Breast epithelium (tissue), 4 donors: ENCODE measurements at regions not wholly inside any gene's neighbourhood (a gene's known extent, or its start where the extent isn't known, plus 50 kb on each side); places are given as distances from the start of the nearest gene placed in this dataset.
"Not testable (repeated sequence)": the region's sequence is repeated elsewhere in the genome, so short reads cannot be mapped to it uniquely, and the experiment has no call there.

ENCODE experiments used
- DNase-seq, 2 donors: peaks; one replicate each; pipeline ENCODE4 v3.0.0-alpha.2; 2019; ENCODE audit warnings: low spot score in 2 of 2
- H3K27ac ChIP-seq, 2 donors: fragments of 200-600 bp; sonication (generic) in 1 of 2; one replicate each; pipeline ENCODE4 v1.5.1; 2016 to 2019; ENCODE audit warnings: mild to moderate bottlenecking in 1 of 2
- H3K27me3 ChIP-seq, 2 donors: fragments of 200-600 bp; sonication (generic) in 1 of 2; one replicate each; pipeline versions ENCODE4 v1.5.1 to v1.6.0; 2017 to 2019; ENCODE audit warnings: control low read depth in 1 of 2, mild to moderate bottlenecking in 1 of 2
- H3K36me3 ChIP-seq: fragments of 200-600 bp; one replicate; pipeline ENCODE4 v1.5.1; 2019
- H3K4me1 ChIP-seq, 2 donors: fragments of 200-600 bp; sonication (generic); one replicate each; pipeline ENCODE4 v1.5.1; 2016 to 2019; ENCODE audit warnings: control low read depth in 1 of 2
- H3K4me3 ChIP-seq, 3 donors: fragments of 200-600 bp; sonication (generic); 1 replicate in 2 of 3; 2 replicates in 1 of 3; pipeline ENCODE4 v1.5.1; 2016 to 2019; ENCODE audit warnings: mild to moderate bottlenecking in 3 of 3, moderate library complexity in 2 of 3
- H3K9me3 ChIP-seq, 2 donors: fragments of 200-600 bp; sonication (generic) in 1 of 2; one replicate each; pipeline ENCODE4 v1.5.1; 2016 to 2019; ENCODE audit warnings: control low read depth in 1 of 2
- CTCF ChIP-seq, 3 donors: fragments of 450-650 bp; IDR thresholded peaks; one replicate each; pipeline ENCODE4 v1.5.1; 2016 to 2017; ENCODE audit warnings: antibody characterized with exemption in 3 of 3, mild to moderate bottlenecking in 3 of 3, moderate library complexity in 3 of 3
- POLR2A ChIP-seq: fragments of 450-650 bp; IDR thresholded peaks from one replicate; pipeline ENCODE4 v1.6.1; 2016; ENCODE audit warnings: antibody characterized with exemption, mild to moderate bottlenecking, moderate library complexity
- POLR2AphosphoS5 ChIP-seq, 3 donors: sonication (generic); formaldehyde crosslinking; IDR thresholded peaks; one replicate each; pipeline ENCODE4 v1.6.1; 2017; ENCODE audit warnings: antibody characterized with exemption in 3 of 3
- intact Hi-C: fragments of 100-400 bp; cut with DNase I; formaldehyde crosslinking; loops from one replicate; pipeline ENCODE4 v1.15.1; 2023; ENCODE audit warnings: low total_unique reads

GRCh38 chr10:57334523-57334922, 933.2 kb downstream of the IPMK start:
- intact Hi-C loops, result no loop called here
- no peak for TF ChIP-seq POLR2A
- no peak for TF ChIP-seq POLR2AphosphoS5 (IDR thresholded peaks at IDR 0.05)
- Histone ChIP-seq H3K4me3 (no peak overlapping the region), H3K36me3 (no peaks in the 10 kb centered on the region), H3K27ac (no peak overlapping the region), H3K9me3 (no peaks in the 10 kb centered on the region), H3K4me1 (no peaks in the 10 kb centered on the region), H3K27me3 (no peaks in the 10 kb centered on the region)
- no peak for DNase-seq

GRCh38 chr10:57333880-57334279, 933.8 kb downstream of the IPMK start:
- H3K27ac ChIP-seq, result no peak overlapping the region
- intact Hi-C loops, result no loop called here
- no peak overlapping the region for H3K4me3 ChIP-seq
- H3K27me3 ChIP-seq, result no peaks in the 10 kb centered on the region
- TF ChIP-seq CTCF (IDR thresholded peaks at IDR 0.05) (no peak), POLR2AphosphoS5 (IDR thresholded peaks at IDR 0.05) (no peak), POLR2A (no peak)
- H3K9me3 ChIP-seq, result no peaks in the 10 kb centered on the region
- H3K36me3 ChIP-seq, result no peaks in the 10 kb centered on the region
- H3K4me1 ChIP-seq, result no peaks in the 10 kb centered on the region
- DNase-seq, result no peak

DNA sequence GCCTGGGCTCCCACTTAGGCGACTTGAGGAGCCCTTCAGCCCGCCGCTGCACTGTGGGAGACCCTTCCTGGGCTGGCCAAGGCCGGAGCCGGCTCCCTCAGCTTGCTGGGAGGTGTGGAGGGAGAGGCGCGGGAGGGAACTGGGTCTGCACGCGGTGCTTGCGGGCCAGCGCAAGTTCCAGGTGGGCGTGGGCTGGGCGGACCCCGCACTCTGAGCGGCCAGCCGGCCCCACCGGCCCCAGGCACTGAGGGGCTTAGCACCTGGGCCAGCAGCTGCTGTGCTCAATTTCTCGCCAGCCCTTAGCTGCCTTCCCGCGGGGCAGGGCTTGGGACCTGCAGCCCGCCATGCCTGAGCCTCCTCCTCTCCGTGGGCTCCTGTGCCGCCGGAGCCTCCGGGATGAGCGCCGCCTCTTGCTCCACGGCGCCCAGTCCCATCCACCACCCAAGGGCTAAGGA, 946.3 kb downstream of the IPMK start:
- H3K4me3 ChIP-seq, H3K4me1 ChIP-seq, intact Hi-C loops, H3K27me3 ChIP-seq, H3K9me3 ChIP-seq, DNase-seq, H3K36me3 ChIP-seq, H3K27ac ChIP-seq: not testable (repeated sequence)

- Histone ChIP-seq H3K36me3 (no peaks in the 10 kb centered on the region), H3K27ac (no peak overlapping the region)
- intact Hi-C loops, result no loop called here
Observed at GRCh38 chr10:57320416-57320815, 947.3 kb downstream of the IPMK start.

DNA sequence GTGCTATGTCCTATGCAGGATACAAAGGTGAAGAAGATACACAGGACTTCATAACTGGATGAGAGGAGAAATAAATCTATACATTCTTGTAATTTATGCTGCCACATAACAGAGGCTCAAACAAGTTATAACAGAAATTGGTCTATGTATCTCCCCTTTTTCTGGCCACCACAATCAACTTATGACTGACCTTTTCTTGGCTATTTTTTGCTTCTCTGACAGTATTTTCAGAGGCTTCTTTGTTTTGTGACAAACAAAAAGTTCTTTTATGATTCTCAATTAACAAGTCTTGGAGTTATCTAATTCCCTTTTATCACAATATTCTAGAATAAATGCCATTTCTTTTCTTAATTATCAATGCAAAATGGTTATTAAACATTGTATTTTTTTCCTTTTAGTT, 953.0 kb upstream of the ZWINT start:
- TF ChIP-seq CTCF (IDR thresholded peaks at IDR 0.05) (no peak), POLR2A (no peak), POLR2AphosphoS5 (IDR thresholded peaks at IDR 0.05) (no peak)
- no peaks in the 10 kb centered on the region for H3K4me1 ChIP-seq
- H3K9me3 ChIP-seq, result no peaks in the 10 kb centered on the region
- H3K27me3 ChIP-seq, result no peaks in the 10 kb centered on the region
- intact Hi-C loops, result no loop called here
- no peak overlapping the region for H3K27ac ChIP-seq
- no peak overlapping the region for H3K4me3 ChIP-seq
- H3K36me3 ChIP-seq, result no peaks in the 10 kb centered on the region
- no peak for DNase-seq

More at GRCh38 chr10:57320416-57320815, 947.3 kb downstream of the IPMK start:
- Histone ChIP-seq H3K4me3 (no peak overlapping the region), H3K9me3 (no peaks in the 10 kb centered on the region), H3K27me3 (no peaks in the 10 kb centered on the region), H3K4me1 (no peaks in the 10 kb centered on the region)
- no peak for DNase-seq
- no peak for TF ChIP-seq CTCF (IDR thresholded peaks at IDR 0.05)
- TF ChIP-seq POLR2AphosphoS5 (IDR thresholded peaks at IDR 0.05), result no peak
- TF ChIP-seq POLR2A, result no peak

- Histone ChIP-seq H3K4me1 (no peaks in the 10 kb centered on the region), H3K27ac (no peak overlapping the region), H3K36me3 (no peaks in the 10 kb centered on the region), H3K4me3 (no peak overlapping the region), H3K27me3 (no peaks in the 10 kb centered on the region), H3K9me3 (no peaks in the 10 kb centered on the region)
- intact Hi-C loops, result no loop called here
- TF ChIP-seq POLR2A (no peak), CTCF (IDR thresholded peaks at IDR 0.05) (no peak), POLR2AphosphoS5 (IDR thresholded peaks at IDR 0.05) (no peak)
- DNase-seq, result no peak
Observed at GRCh38 chr10:57303566-57303965, 942.5 kb upstream of the ZWINT start.
